SU-DHL-6 (cell line): ENCODE measurements at regions not wholly inside any gene's neighbourhood (a gene's known extent, or its start where the extent isn't known, plus 50 kb on each side); places are given as distances from the start of the nearest gene placed in this dataset.

Source experiments
- EZH2phosphoT487 ChIP-seq: fragments of 200-600 bp; sonication (generic), shearing (Covaris generic); conservative IDR thresholded peaks from 2 replicates; pipeline ENCODE4 v1.6.1; 2018; ENCODE audit warnings: mild to moderate bottlenecking, antibody characterized with exemption, low read length, moderate library complexity, mixed read lengths
- TF ChIP-seq, protein P1 (sequence below): fragments of 200-600 bp; sonication (generic); IDR thresholded peaks from one replicate; pipeline ENCODE4 v1.5.1; 2017; ENCODE audit warnings: antibody characterized with exemption, mild to moderate bottlenecking, low read length, moderate library complexity; ENCODE audit not compliant: insufficient read depth, poor library complexity, severe bottlenecking

DNA sequence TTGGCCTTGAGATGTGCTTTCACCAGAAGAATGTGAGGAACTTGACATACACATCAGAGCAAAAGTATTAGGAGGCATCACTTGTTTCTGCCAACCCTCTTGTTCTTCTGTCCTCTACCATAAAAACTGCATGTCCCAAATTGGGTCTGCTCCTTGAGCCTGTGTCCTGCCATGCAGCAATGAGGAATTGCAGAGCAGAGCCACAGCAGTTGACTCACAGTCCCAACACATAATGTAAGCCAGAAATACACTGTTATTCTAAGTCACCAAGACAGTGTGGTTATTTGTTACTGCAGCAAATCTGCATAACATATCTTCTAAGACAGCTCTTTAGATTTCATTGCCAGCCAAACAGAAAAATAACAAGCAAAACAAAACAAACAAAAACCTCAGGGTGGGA lies 598.2 kb downstream of the PRELID2 start:
- TF ChIP-seq, protein P1, sequence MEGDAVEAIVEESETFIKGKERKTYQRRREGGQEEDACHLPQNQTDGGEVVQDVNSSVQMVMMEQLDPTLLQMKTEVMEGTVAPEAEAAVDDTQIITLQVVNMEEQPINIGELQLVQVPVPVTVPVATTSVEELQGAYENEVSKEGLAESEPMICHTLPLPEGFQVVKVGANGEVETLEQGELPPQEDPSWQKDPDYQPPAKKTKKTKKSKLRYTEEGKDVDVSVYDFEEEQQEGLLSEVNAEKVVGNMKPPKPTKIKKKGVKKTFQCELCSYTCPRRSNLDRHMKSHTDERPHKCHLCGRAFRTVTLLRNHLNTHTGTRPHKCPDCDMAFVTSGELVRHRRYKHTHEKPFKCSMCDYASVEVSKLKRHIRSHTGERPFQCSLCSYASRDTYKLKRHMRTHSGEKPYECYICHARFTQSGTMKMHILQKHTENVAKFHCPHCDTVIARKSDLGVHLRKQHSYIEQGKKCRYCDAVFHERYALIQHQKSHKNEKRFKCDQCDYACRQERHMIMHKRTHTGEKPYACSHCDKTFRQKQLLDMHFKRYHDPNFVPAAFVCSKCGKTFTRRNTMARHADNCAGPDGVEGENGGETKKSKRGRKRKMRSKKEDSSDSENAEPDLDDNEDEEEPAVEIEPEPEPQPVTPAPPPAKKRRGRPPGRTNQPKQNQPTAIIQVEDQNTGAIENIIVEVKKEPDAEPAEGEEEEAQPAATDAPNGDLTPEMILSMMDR, result no peak
- no peak for TF ChIP-seq EZH2phosphoT487
